SK-N-SH (cell line): ENCODE measurements at regions not wholly inside any gene's neighbourhood (a gene's known extent, or its start where the extent isn't known, plus 50 kb on each side); places are given as distances from the start of the nearest gene placed in this dataset.

Experiments used
- EP300 ChIP-seq, 2 experiments: IDR thresholded peaks; 2 replicates each; pipeline versions ENCODE4 v1.4.0 to v1.6.1; 2012; ENCODE audit warnings: borderline replicate concordance in 1 of 2, low read depth in 1 of 2, low read length in 1 of 2
- JUND ChIP-seq: IDR thresholded peaks from 2 replicates; pipeline ENCODE4 v1.4.0; 2012
- NRF1 ChIP-seq: IDR thresholded peaks from 2 replicates; pipeline ENCODE4 v1.6.1; 2012; ENCODE audit warnings: low read depth, mild to moderate bottlenecking, low read length
- POLR2AphosphoS5 ChIP-seq: IDR thresholded peaks from 2 replicates; pipeline ENCODE4 v1.6.1; 2012; ENCODE audit warnings: low read depth, low read length
- TF ChIP-seq, protein P1 (sequence below): fragments of 200-600 bp; sonication (generic); IDR thresholded peaks from 2 replicates; pipeline ENCODE4 v1.6.1; 2017; ENCODE audit warnings: antibody characterized with exemption, mild to moderate bottlenecking, moderate library complexity

DNA sequence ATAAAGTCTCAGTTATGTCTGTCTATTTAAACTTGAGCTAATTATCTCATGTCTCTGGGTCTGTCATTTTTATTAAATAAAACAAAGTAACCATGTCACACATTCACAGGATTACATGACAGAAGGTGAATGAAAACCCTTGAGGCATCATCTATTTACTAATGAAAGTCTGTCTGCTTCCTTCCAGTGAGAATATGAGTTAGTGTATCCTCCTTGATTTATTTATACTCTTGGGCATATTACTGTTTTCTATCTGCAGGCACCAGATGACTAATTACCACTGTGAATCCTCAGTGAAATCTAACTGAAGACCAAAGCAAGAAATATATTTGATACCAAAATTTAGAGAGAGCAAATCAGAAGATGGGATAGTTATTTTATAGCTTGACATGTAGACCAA is 163.7 kb downstream of the CDC14C start:
- TF ChIP-seq, protein P1, sequence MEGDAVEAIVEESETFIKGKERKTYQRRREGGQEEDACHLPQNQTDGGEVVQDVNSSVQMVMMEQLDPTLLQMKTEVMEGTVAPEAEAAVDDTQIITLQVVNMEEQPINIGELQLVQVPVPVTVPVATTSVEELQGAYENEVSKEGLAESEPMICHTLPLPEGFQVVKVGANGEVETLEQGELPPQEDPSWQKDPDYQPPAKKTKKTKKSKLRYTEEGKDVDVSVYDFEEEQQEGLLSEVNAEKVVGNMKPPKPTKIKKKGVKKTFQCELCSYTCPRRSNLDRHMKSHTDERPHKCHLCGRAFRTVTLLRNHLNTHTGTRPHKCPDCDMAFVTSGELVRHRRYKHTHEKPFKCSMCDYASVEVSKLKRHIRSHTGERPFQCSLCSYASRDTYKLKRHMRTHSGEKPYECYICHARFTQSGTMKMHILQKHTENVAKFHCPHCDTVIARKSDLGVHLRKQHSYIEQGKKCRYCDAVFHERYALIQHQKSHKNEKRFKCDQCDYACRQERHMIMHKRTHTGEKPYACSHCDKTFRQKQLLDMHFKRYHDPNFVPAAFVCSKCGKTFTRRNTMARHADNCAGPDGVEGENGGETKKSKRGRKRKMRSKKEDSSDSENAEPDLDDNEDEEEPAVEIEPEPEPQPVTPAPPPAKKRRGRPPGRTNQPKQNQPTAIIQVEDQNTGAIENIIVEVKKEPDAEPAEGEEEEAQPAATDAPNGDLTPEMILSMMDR, result no peak
- TF ChIP-seq EP300 (IDR thresholded peaks at IDR 0.05; ENCODE audit: borderline replicate concordance in 1 of 2, low read depth in 1 of 2, low read length in 1 of 2), result no peak
- no peak for TF ChIP-seq POLR2AphosphoS5
- TF ChIP-seq NRF1, result no peak
- no peak for TF ChIP-seq JUND
